WTC11 (cell line): ENCODE measurements at regions not wholly inside any gene's neighbourhood (a gene's known extent, or its start where the extent isn't known, plus 50 kb on each side); places are given as distances from the start of the nearest gene placed in this dataset.

Experiments used
- ATAC-seq: fragments of 200-7000 bp; cut with Tn5 transposase; 2 replicates; pipeline ENCODE4 v1.10.0; 2021; ENCODE audit warnings: mild to moderate bottlenecking, moderate library complexity
- CTCF ChIA-PET: fragments of 300-600 bp; sonication (Branson Sonifier 250); formaldehyde crosslinking; loops from one replicate; lab custom pipeline; 2021; ENCODE audit warnings: antibody characterized with exemption; lab: Charles Lee
- POLR2A ChIA-PET: fragments of 350-600 bp; sonication (Branson Sonifier 250); formaldehyde crosslinking; loops from one replicate; lab custom pipeline; 2021; ENCODE audit warnings: antibody characterized with exemption; lab: Charles Lee
- DNase-seq: peaks from one replicate; pipeline ENCODE4 v3.0.0; 2021; ENCODE audit warnings: low spot score
- H3K27ac Mint-ChIP-seq: 2 replicates; pipeline ENCODE4 v1.8.0; 2021; ENCODE audit warnings: mixed read lengths
- H3K27me3 Mint-ChIP-seq: 2 replicates; pipeline ENCODE4 v1.8.0; 2021; ENCODE audit warnings: low read depth, mild to moderate bottlenecking, moderate library complexity, mixed read lengths
- H3K36me3 Mint-ChIP-seq: 2 replicates; pipeline ENCODE4 v1.8.0; 2021; ENCODE audit warnings: mixed read lengths
- H3K4me1 Mint-ChIP-seq: 2 replicates; pipeline ENCODE4 v1.8.0; 2022; ENCODE audit warnings: mixed read lengths
- H3K4me3 Mint-ChIP-seq: 2 replicates; pipeline ENCODE4 v1.8.0; 2021; ENCODE audit warnings: mild to moderate bottlenecking, moderate library complexity, mixed read lengths
- H3K9me3 Mint-ChIP-seq: 2 replicates; pipeline ENCODE4 v1.8.0; 2021; ENCODE audit warnings: mixed read lengths
- ATF1 ChIP-seq: sonication (generic); formaldehyde crosslinking; IDR thresholded peaks from 2 replicates; pipeline ENCODE4 v1.8.1; 2023; ENCODE audit warnings: mild to moderate bottlenecking, moderate library complexity, missing genetic modification reagents
- ATF6 ChIP-seq: sonication (generic); formaldehyde crosslinking; IDR thresholded peaks from 2 replicates; pipeline ENCODE4 v1.8.1; 2023; ENCODE audit warnings: mild to moderate bottlenecking, missing genetic modification reagents
- CBFB ChIP-seq: sonication (generic); formaldehyde crosslinking; IDR thresholded peaks from 2 replicates; pipeline ENCODE4 v1.8.1; 2022; ENCODE audit warnings: mild to moderate bottlenecking, low read depth, missing genetic modification reagents
- E2F5 ChIP-seq: sonication (generic); formaldehyde crosslinking; IDR thresholded peaks from 2 replicates; pipeline ENCODE4 v1.8.1; 2022; ENCODE audit warnings: mild to moderate bottlenecking, moderate library complexity, missing genetic modification reagents
- FOXP4 ChIP-seq: sonication (generic); formaldehyde crosslinking; IDR thresholded peaks from 2 replicates; pipeline ENCODE4 v1.8.0; 2022; ENCODE audit warnings: mild to moderate bottlenecking, missing genetic modification reagents
- IRF2 ChIP-seq: sonication (generic); formaldehyde crosslinking; IDR thresholded peaks from 2 replicates; pipeline ENCODE4 v1.8.0; 2022; ENCODE audit warnings: low read depth, missing genetic modification reagents, borderline replicate concordance
- JUN ChIP-seq: sonication (generic); formaldehyde crosslinking; IDR thresholded peaks from 2 replicates; pipeline ENCODE4 v1.8.0; 2023; ENCODE audit warnings: mild to moderate bottlenecking, missing genetic modification reagents
- MYBL2 ChIP-seq: sonication (generic); formaldehyde crosslinking; IDR thresholded peaks from 2 replicates; pipeline ENCODE4 v1.8.1; 2023; ENCODE audit warnings: mild to moderate bottlenecking, moderate library complexity, missing genetic modification reagents
- NFATC4 ChIP-seq: fragments of 250-450 bp; sonication (Bioruptor Pico); IDR thresholded peaks from 2 replicates; pipeline ENCODE4 v1.9.0; 2021; ENCODE audit warnings: mild to moderate bottlenecking
- NR2C2 ChIP-seq: sonication (generic); formaldehyde crosslinking; IDR thresholded peaks from 2 replicates; pipeline ENCODE4 v1.8.0; 2022; ENCODE audit warnings: mild to moderate bottlenecking, missing genetic modification reagents
- PRRX2 ChIP-seq: fragments of 250-450 bp; sonication (Bioruptor Pico); IDR thresholded peaks from 2 replicates; pipeline ENCODE4 v1.8.0; 2021; ENCODE audit warnings: mild to moderate bottlenecking
- SOX15 ChIP-seq: fragments of 250-450 bp; sonication (Bioruptor Pico); IDR thresholded peaks from 2 replicates; pipeline ENCODE4 v1.9.0; 2021; ENCODE audit warnings: mild to moderate bottlenecking
- STAT6 ChIP-seq: sonication (generic); formaldehyde crosslinking; conservative IDR thresholded peaks from 2 replicates; pipeline ENCODE4 v1.8.1; 2023; ENCODE audit warnings: mild to moderate bottlenecking, low read depth, missing genetic modification reagents, moderate library complexity
- ZBTB43 ChIP-seq: sonication (generic); formaldehyde crosslinking; IDR thresholded peaks from 2 replicates; pipeline ENCODE4 v1.8.1; 2023; ENCODE audit warnings: mild to moderate bottlenecking, missing genetic modification reagents
- ZMAT4 ChIP-seq: fragments of 250-450 bp; sonication (Bioruptor Pico); IDR thresholded peaks from 2 replicates; pipeline ENCODE4 v1.9.0; 2021; ENCODE audit warnings: mild to moderate bottlenecking
- ZNF219 ChIP-seq: sonication (generic); formaldehyde crosslinking; IDR thresholded peaks from 2 replicates; pipeline ENCODE4 v1.8.0; 2023; ENCODE audit warnings: missing genetic modification reagents, mild to moderate bottlenecking, borderline replicate concordance
- ZNF232 ChIP-seq: sonication (generic); formaldehyde crosslinking; IDR thresholded peaks from 2 replicates; pipeline ENCODE4 v1.8.0; 2022; ENCODE audit warnings: mild to moderate bottlenecking, missing genetic modification reagents
- ZNF263 ChIP-seq: sonication (generic); formaldehyde crosslinking; IDR thresholded peaks from 2 replicates; pipeline ENCODE4 v1.8.1; 2022; ENCODE audit warnings: low read depth, mild to moderate bottlenecking, moderate library complexity, missing genetic modification reagents
- ZNF281 ChIP-seq: sonication (generic); formaldehyde crosslinking; IDR thresholded peaks from 2 replicates; pipeline ENCODE4 v1.8.0; 2023; ENCODE audit warnings: mild to moderate bottlenecking, missing genetic modification reagents
- ZNF396 ChIP-seq: fragments of 250-450 bp; sonication (Bioruptor Pico); IDR thresholded peaks from 2 replicates; pipeline ENCODE4 v1.8.0; 2021; ENCODE audit warnings: mild to moderate bottlenecking, moderate library complexity, borderline replicate concordance
- ZNF671 ChIP-seq: fragments of 250-450 bp; sonication (Bioruptor Pico); IDR thresholded peaks from 2 replicates; pipeline ENCODE4 v1.8.0; 2021; ENCODE audit warnings: mild to moderate bottlenecking

- no peak overlapping the region for H3K27ac Mint-ChIP-seq
- 0 out of 2 replicates have a peak, but pooled peaks cover under 1% of the 10 kb centered on the region for H3K4me1 Mint-ChIP-seq
- no peak for ATAC-seq
- TF ChIP-seq SOX15 (no peak), E2F5 (CRISPR knock-in tag) (no peak), ZNF281 (CRISPR knock-in tag) (no peak), ZNF263 (CRISPR knock-in tag) (no peak), ATF6 (CRISPR knock-in tag) (no peak), ATF1 (CRISPR knock-in tag) (no peak), ZBTB43 (CRISPR knock-in tag) (no peak), MYBL2 (CRISPR knock-in tag) (no peak), IRF2 (CRISPR knock-in tag) (no peak), PRRX2 (CRISPR knock-in tag) (no peak), CBFB (no peak)
- TF ChIP-seq, all 79 proteins: peak for 0
- Mint-ChIP-seq H3K9me3 (peaks cover 23% of the 10 kb centered on the region), H3K36me3 (no peaks in the 10 kb centered on the region; the same call in 1 of the 2 replicates), H3K4me3 (no peak overlapping the region), H3K27me3 (peaks cover 6% of the 10 kb centered on the region; the same call in 1 of the 2 replicates)
- CTCF ChIA-PET: no interaction called here
- POLR2A ChIA-PET: no interaction called here
- no peak for DNase-seq
These were observed 547.5 kb downstream of the TBC1D22A start for GRCh38 chr22:47309946-47310345.

GRCh38 chr22:47309476-47309875 is 547.0 kb downstream of the TBC1D22A start:
- H3K4me3 Mint-ChIP-seq: no peak overlapping the region
- ATAC-seq (no peak), DNase-seq (no peak)
- no peak overlapping the region for H3K27ac Mint-ChIP-seq
- H3K9me3 Mint-ChIP-seq: peaks cover 20% of the 10 kb centered on the region
- peaks cover 6% of the 10 kb centered on the region; the same call in 1 of the 2 replicates for H3K27me3 Mint-ChIP-seq
- ChIA-PET CTCF (no interaction called here), POLR2A (no interaction called here)
- no peaks in the 10 kb centered on the region for H3K4me1 Mint-ChIP-seq
- H3K36me3 Mint-ChIP-seq: no peaks in the 10 kb centered on the region; the same call in 1 of the 2 replicates
- TF ChIP-seq CBFB: no peak
- TF ChIP-seq STAT6: no peak
- TF ChIP-seq ZNF232 (CRISPR knock-in tag): no peak
- no peak for TF ChIP-seq ZNF396 (CRISPR knock-in tag)
- no peak for TF ChIP-seq ZBTB43 (CRISPR knock-in tag)
- no peak for TF ChIP-seq ZNF219 (CRISPR knock-in tag)
- TF ChIP-seq NR2C2: no peak
- TF ChIP-seq FOXP4: no peak
- no peak for TF ChIP-seq JUN (CRISPR knock-in tag)
- no peak for TF ChIP-seq NFATC4
- TF ChIP-seq ZMAT4 (CRISPR knock-in tag): no peak
- no peak for TF ChIP-seq ZNF671 (CRISPR knock-in tag)
